Fibroblast of the aortic adventitia (primary cell): ENCODE measurements at regions not wholly inside any gene's neighbourhood (a gene's known extent, or its start where the extent isn't known, plus 50 kb on each side); places are given as distances from the start of the nearest gene placed in this dataset.

Experiments
- DNase-seq: peaks from one replicate; pipeline ENCODE4 v3.0.0-alpha.2; 2010; ENCODE audit warnings: low read depth
- H3K4me3 ChIP-seq: 2 replicates; pipeline ENCODE4 v1.5.1; 2011; ENCODE audit warnings: low read depth, mild to moderate bottlenecking, control low read depth, low read length, moderate library complexity
- TF ChIP-seq, protein P1 (sequence below): IDR thresholded peaks from 2 replicates; pipeline ENCODE4 v1.5.1; 2011; ENCODE audit warnings: mild to moderate bottlenecking, low read length, control low read depth, inconsistent platforms; ENCODE audit not compliant: insufficient read depth

DNA sequence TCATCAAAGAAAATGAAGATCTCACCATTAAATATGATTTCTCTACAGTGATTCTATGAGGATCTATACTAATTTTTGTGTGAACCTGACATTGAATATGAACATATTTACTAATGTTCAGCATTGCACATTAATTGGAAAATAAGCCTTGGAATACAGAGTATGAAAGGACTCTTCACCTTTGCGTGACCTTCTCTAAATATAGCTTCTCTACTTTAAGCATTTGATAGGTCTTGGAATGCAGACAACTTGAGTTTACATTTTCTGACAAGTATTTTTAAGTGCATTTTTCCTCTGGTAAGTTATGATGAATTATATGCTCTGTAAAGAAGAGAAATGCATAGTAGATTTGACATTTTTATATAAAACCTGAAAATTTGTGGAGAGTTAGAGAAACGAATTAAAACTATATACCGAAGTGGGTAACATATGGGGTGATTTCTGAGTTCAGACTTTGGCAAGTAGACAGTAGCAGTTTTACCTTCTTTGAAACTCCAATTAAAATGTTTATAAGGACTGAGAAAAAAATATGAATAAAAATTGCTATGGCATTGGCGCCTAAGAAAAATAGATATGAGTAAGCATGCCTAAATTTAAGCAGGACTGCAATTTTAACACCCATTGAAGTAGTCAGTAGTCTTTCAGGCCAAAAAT is 371.9 kb downstream of the GABRG1 start:
- DNase-seq = no peak
- TF ChIP-seq, protein P1, sequence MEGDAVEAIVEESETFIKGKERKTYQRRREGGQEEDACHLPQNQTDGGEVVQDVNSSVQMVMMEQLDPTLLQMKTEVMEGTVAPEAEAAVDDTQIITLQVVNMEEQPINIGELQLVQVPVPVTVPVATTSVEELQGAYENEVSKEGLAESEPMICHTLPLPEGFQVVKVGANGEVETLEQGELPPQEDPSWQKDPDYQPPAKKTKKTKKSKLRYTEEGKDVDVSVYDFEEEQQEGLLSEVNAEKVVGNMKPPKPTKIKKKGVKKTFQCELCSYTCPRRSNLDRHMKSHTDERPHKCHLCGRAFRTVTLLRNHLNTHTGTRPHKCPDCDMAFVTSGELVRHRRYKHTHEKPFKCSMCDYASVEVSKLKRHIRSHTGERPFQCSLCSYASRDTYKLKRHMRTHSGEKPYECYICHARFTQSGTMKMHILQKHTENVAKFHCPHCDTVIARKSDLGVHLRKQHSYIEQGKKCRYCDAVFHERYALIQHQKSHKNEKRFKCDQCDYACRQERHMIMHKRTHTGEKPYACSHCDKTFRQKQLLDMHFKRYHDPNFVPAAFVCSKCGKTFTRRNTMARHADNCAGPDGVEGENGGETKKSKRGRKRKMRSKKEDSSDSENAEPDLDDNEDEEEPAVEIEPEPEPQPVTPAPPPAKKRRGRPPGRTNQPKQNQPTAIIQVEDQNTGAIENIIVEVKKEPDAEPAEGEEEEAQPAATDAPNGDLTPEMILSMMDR = no peak
- H3K4me3 ChIP-seq = no peak overlapping the region

GRCh38 chr4:45750721-45751120 is 373.1 kb downstream of the GABRG1 start:
- TF ChIP-seq, protein P1 = no peak
- H3K4me3 ChIP-seq = no peak overlapping the region
- no peak for DNase-seq

GRCh38 chr4:45745741-45746140 is 378.1 kb downstream of the GABRG1 start:
- no peak overlapping the region for H3K4me3 ChIP-seq
- TF ChIP-seq, protein P1 = no peak
- no peak for DNase-seq

DNA sequence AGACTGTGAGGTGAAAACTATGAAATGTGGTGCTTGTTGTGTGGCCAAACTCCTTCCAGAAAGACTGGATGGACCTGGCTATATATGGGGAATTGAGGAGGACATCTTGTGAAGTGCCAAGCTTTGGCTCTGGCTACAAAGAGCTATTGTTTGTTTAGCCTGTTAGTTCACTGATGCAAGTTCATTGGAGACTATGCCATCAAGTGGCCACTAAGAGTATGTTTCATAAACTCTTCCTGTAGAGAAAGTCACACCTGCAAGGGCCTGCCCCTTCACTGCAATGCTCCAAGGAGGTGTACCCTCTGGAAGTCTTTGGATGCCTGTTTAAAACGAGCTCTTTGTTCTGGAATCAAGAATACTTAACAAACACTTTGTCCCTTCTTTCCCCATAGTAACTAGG is 382.0 kb downstream of the GABRG1 start:
- no peak overlapping the region for H3K4me3 ChIP-seq
- TF ChIP-seq, protein P1 = no peak
- no peak for DNase-seq

- no peak for DNase-seq
- H3K4me3 ChIP-seq = no peak overlapping the region
- TF ChIP-seq, protein P1 = no peak
Observed at GRCh38 chr4:45732161-45732560, 391.7 kb downstream of the GABRG1 start.

DNA sequence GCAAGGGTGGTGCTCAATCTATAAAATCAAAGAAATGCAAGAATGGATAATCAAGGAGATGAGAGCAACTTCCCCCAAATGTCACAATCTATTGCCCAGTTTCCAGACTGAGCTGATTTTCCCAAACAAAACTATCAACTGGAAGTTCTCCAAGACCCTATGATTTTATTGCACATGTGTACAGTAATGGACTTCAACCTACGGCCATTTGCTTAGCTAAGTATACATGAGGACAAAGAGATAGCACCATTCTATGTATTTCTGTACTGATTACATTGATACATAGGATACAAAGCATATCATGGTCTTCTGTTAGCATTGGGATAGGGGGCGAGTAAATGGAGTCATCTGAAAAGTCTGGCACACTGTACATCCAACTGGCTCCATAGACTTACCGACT is 407.8 kb downstream of the GABRG1 start:
- no peak overlapping the region for H3K4me3 ChIP-seq
- TF ChIP-seq, protein P1 = no peak
- no peak for DNase-seq

DNA sequence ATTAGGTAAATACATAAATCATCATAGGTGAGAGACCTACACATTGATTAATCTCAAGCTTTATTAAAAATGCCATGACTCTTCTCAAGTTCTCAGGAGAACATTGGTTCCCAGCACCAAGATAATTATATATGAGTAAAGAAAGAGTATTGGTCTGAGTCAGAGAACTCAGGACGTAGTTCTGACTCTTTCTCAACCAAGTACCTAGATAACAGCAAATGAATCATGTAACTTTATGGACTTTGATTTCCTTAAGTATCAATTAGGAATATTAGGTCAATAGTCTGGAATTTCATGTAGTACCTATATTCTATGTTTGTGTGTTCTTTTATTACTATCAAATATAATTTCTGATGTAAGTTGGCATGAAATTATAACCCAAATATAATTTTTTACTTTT is 409.9 kb downstream of the GABRG1 start:
- TF ChIP-seq, protein P1 = no peak
- no peak overlapping the region for H3K4me3 ChIP-seq
- DNase-seq = no peak
